ENCODE measurements at regions not wholly inside any gene's neighbourhood (a gene's known extent, or its start where the extent isn't known, plus 50 kb on each side); places are given as distances from the start of the nearest gene placed in this dataset.

- TF ChIP-seq CTCF (IDR thresholded peaks at IDR 0.05; ENCODE audit: low read length) (no peak), EZH2 (optimal IDR thresholded peaks at IDR 0.05; ENCODE audit: low read depth, low read length) (no peak), EZH2phosphoT487 (IDR thresholded peaks at IDR 0.05; ENCODE audit: low read length) (no peak)
Observed at GRCh38 chr11:92152245-92152644, 72.4 kb upstream of the FAT3 start.
